ENCODE measurements at regions not wholly inside any gene's neighbourhood (a gene's known extent, or its start where the extent isn't known, plus 50 kb on each side); places are given as distances from the start of the nearest gene placed in this dataset.
"Not testable (repeated sequence)": the region's sequence is repeated elsewhere in the genome, so short reads cannot be mapped to it uniquely, and the experiment has no call there.

GRCh38 chr4:52157071-52157470 is 106.0 kb downstream of the SPATA18 start:
- H3K4me1 ChIP-seq (ENCODE audit: control insufficient read depth in 4 of 4, insufficient read depth in 4 of 4, low read length in 3 of 4); H3K9me3 ChIP-seq (ENCODE audit: control insufficient read depth in 4 of 4, low read length in 3 of 4); H3K36me3 ChIP-seq (ENCODE audit: control insufficient read depth in 4 of 4, insufficient read depth in 3 of 4, low read depth in 1 of 4, low read length in 3 of 4); H3K9ac ChIP-seq (ENCODE audit: low read depth in 1 of 2, low read length in 2 of 2); H3K4me3 ChIP-seq (ENCODE audit: low read depth in 1 of 3, low read length in 3 of 3); H3K27me3 ChIP-seq (ENCODE audit: control insufficient read depth in 4 of 4, insufficient read depth in 4 of 4, low read length in 3 of 4); H3K27ac ChIP-seq (ENCODE audit: low read depth in 1 of 2, low read length in 2 of 2); DNase-seq (ENCODE audit: low spot score): not testable (repeated sequence)
- 69% methylated on average over 2 of the region's 2 CpGs for WGBS

GRCh38 chr4:52157641-52158316 is 106.7 kb downstream of the SPATA18 start:
- TF ChIP-seq RAD21 (IDR thresholded peaks at IDR 0.05): no peak
- TF ChIP-seq, protein P1, sequence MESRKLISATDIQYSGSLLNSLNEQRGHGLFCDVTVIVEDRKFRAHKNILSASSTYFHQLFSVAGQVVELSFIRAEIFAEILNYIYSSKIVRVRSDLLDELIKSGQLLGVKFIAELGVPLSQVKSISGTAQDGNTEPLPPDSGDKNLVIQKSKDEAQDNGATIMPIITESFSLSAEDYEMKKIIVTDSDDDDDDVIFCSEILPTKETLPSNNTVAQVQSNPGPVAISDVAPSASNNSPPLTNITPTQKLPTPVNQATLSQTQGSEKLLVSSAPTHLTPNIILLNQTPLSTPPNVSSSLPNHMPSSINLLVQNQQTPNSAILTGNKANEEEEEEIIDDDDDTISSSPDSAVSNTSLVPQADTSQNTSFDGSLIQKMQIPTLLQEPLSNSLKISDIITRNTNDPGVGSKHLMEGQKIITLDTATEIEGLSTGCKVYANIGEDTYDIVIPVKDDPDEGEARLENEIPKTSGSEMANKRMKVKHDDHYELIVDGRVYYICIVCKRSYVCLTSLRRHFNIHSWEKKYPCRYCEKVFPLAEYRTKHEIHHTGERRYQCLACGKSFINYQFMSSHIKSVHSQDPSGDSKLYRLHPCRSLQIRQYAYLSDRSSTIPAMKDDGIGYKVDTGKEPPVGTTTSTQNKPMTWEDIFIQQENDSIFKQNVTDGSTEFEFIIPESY (IDR thresholded peaks at IDR 0.05): no peak
- TF ChIP-seq ATF3 (IDR thresholded peaks at IDR 0.05): no peak
- no peak for TF ChIP-seq YY1 (IDR thresholded peaks at IDR 0.05)
- TF ChIP-seq MAX (IDR thresholded peaks at IDR 0.05): no peak
- TF ChIP-seq RXRA (IDR thresholded peaks at IDR 0.05): no peak
- no peak for TF ChIP-seq FOXA2 (IDR thresholded peaks at IDR 0.05)
- TF ChIP-seq TAF1 (conservative IDR thresholded peaks at IDR 0.05): no peak
- TF ChIP-seq HNF4A (conservative IDR thresholded peaks at IDR 0.05): no peak
- WGBS: 50% methylated on average over 4 of the region's 4 CpGs
- no peak for DNase-seq (ENCODE audit: low spot score)
- no peaks in the 10 kb centered on the region for H3K36me3 ChIP-seq (ENCODE audit: control insufficient read depth in 4 of 4, insufficient read depth in 3 of 4, low read depth in 1 of 4, low read length in 3 of 4)
- H3K9me3 ChIP-seq (ENCODE audit: control insufficient read depth in 4 of 4, low read length in 3 of 4): peaks cover 0 to 3% (median 0%) of the 10 kb centered on the region in 4 donors
- no peak overlapping the region for H3K27ac ChIP-seq (ENCODE audit: low read depth in 1 of 2, low read length in 2 of 2)
- no peaks in the 10 kb centered on the region for H3K27me3 ChIP-seq (ENCODE audit: control insufficient read depth in 4 of 4, insufficient read depth in 4 of 4, low read length in 3 of 4)
- H3K4me3 ChIP-seq (ENCODE audit: low read depth in 1 of 3, low read length in 3 of 3): no peak overlapping the region
- no peaks in the 10 kb centered on the region for H3K4me1 ChIP-seq (ENCODE audit: control insufficient read depth in 4 of 4, insufficient read depth in 4 of 4, low read length in 3 of 4)
- H3K9ac ChIP-seq (ENCODE audit: low read depth in 1 of 2, low read length in 2 of 2): no peak overlapping the region

DNA sequence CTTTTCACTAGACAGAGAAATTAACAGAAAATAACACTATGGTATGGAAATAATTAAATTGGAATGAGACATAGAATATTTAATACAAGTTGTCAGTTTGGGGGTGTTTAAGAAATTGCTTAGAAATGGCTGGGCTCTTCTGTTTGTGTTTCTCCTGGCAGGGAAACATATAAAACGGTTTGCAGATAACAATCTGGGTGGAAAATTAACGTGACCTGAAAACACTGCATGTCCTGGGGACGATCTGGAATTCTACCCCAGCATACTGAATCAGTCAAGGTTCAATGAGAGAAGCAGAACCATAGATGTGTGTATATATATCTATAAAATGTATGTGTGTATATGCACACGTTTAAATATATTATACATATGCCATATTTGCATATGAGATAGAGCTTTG is 109.8 kb downstream of the SPATA18 start:
- Histone ChIP-seq H3K27ac (ENCODE audit: low read depth in 1 of 2, low read length in 2 of 2) (no peak overlapping the region), H3K4me1 (ENCODE audit: control insufficient read depth in 4 of 4, insufficient read depth in 4 of 4, low read length in 3 of 4) (no peaks in the 10 kb centered on the region), H3K27me3 (ENCODE audit: control insufficient read depth in 4 of 4, insufficient read depth in 4 of 4, low read length in 3 of 4) (no peaks in the 10 kb centered on the region), H3K4me3 (ENCODE audit: low read depth in 1 of 3, low read length in 3 of 3) (no peak overlapping the region), H3K9me3 (ENCODE audit: control insufficient read depth in 4 of 4, low read length in 3 of 4) (peaks cover 0 to 3% (median 0%) of the 10 kb centered on the region in 4 donors), H3K36me3 (ENCODE audit: control insufficient read depth in 4 of 4, insufficient read depth in 3 of 4, low read depth in 1 of 4, low read length in 3 of 4) (no peaks in the 10 kb centered on the region), H3K9ac (ENCODE audit: low read depth in 1 of 2, low read length in 2 of 2) (no peak overlapping the region)
- no peak for DNase-seq (ENCODE audit: low spot score)
- 50% methylated on average over 4 of the region's 4 CpGs for WGBS
- TF ChIP-seq HNF4A (conservative IDR thresholded peaks at IDR 0.05): no peak
- no peak for TF ChIP-seq FOXA2 (IDR thresholded peaks at IDR 0.05)
- TF ChIP-seq FOXA1 (IDR thresholded peaks at IDR 0.05): no peak
- TF ChIP-seq YY1 (IDR thresholded peaks at IDR 0.05): no peak
- TF ChIP-seq ATF3 (IDR thresholded peaks at IDR 0.05): no peak
- TF ChIP-seq, protein P1 (IDR thresholded peaks at IDR 0.05): no peak
- no peak for TF ChIP-seq MAX (IDR thresholded peaks at IDR 0.05)
- no peak for TF ChIP-seq GABPA (IDR thresholded peaks at IDR 0.05 in 1 of 2, conservative IDR thresholded peaks at IDR 0.05 in 1 of 2)
- no peak for TF ChIP-seq RAD21 (IDR thresholded peaks at IDR 0.05)
- no peak for TF ChIP-seq NR2F2 (IDR thresholded peaks at IDR 0.05)
- no peak for TF ChIP-seq EGR1 (IDR thresholded peaks at IDR 0.05; ENCODE audit: low read depth in 2 of 2)
- TF ChIP-seq, protein P2, sequence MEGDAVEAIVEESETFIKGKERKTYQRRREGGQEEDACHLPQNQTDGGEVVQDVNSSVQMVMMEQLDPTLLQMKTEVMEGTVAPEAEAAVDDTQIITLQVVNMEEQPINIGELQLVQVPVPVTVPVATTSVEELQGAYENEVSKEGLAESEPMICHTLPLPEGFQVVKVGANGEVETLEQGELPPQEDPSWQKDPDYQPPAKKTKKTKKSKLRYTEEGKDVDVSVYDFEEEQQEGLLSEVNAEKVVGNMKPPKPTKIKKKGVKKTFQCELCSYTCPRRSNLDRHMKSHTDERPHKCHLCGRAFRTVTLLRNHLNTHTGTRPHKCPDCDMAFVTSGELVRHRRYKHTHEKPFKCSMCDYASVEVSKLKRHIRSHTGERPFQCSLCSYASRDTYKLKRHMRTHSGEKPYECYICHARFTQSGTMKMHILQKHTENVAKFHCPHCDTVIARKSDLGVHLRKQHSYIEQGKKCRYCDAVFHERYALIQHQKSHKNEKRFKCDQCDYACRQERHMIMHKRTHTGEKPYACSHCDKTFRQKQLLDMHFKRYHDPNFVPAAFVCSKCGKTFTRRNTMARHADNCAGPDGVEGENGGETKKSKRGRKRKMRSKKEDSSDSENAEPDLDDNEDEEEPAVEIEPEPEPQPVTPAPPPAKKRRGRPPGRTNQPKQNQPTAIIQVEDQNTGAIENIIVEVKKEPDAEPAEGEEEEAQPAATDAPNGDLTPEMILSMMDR (IDR thresholded peaks at IDR 0.05; ENCODE audit: low read depth, low read length, missing input control): no peak
- no peak for TF ChIP-seq RXRA (IDR thresholded peaks at IDR 0.05)
- TF ChIP-seq SP1 (IDR thresholded peaks at IDR 0.05): no peak
- no peak for TF ChIP-seq TAF1 (conservative IDR thresholded peaks at IDR 0.05)
- TF ChIP-seq HNF4G (IDR thresholded peaks at IDR 0.05): no peak

Measured in liver (tissue), 8 donors.